GM10266 (cell line): ENCODE measurements at regions not wholly inside any gene's neighbourhood (a gene's known extent, or its start where the extent isn't known, plus 50 kb on each side); places are given as distances from the start of the nearest gene placed in this dataset.

Experiments used
- DNase-seq: peaks from one replicate; pipeline ENCODE4 v3.0.0; 2012; ENCODE audit errors: extremely low spot score
- CTCF ChIP-seq: IDR thresholded peaks from 2 replicates; pipeline ENCODE4 v1.5.1; 2012; ENCODE audit warnings: mild to moderate bottlenecking, low read depth; ENCODE audit not compliant: control insufficient read depth, insufficient read depth; ENCODE audit errors: missing control alignments

- TF ChIP-seq CTCF = no peak
- DNase-seq = no peak
These were observed 64.9 kb upstream of the CELF2 start for GRCh38 chr10:10952800-10953199.

GRCh38 chr10:10956681-10957542 is 60.8 kb upstream of the CELF2 start:
- DNase-seq = no peak
- no peak for TF ChIP-seq CTCF

GRCh38 chr10:10958041-10958440 is 59.6 kb upstream of the CELF2 start:
- no peak for TF ChIP-seq CTCF
- DNase-seq = no peak

GRCh38 chr10:10959666-10960065 is 58.0 kb upstream of the CELF2 start:
- DNase-seq = no peak
- no peak for TF ChIP-seq CTCF

GRCh38 chr10:10960534-10960933 is 57.1 kb upstream of the CELF2 start:
- no peak for DNase-seq
- no peak for TF ChIP-seq CTCF

GRCh38 chr10:10961072-10961471 is 56.6 kb upstream of the CELF2 start:
- DNase-seq = no peak

More at GRCh38 chr10:10961072-10961471, 56.6 kb upstream of the CELF2 start:
- no peak for TF ChIP-seq CTCF
